GM19468 (cell line): ENCODE measurements at regions not wholly inside any gene's neighbourhood (a gene's known extent, or its start where the extent isn't known, plus 50 kb on each side); places are given as distances from the start of the nearest gene placed in this dataset.

Experiments used
- ATAC-seq: cut with Tn5 transposase; IDR thresholded peaks from one replicate; pipeline ENCODE4 v1.9.1; 2021; ENCODE audit warnings: mild to moderate bottlenecking, moderate library complexity, moderate number of reproducible peaks; ENCODE audit not compliant: unreplicated experiment; ENCODE audit errors: extremely low read depth

GRCh38 chr12:107393043-107393717 is 292.4 kb upstream of the PWP1 start:
- ATAC-seq, result no peak

GRCh38 chr12:107394693-107395092 is 290.9 kb upstream of the PWP1 start:
- ATAC-seq, result no peak

- no peak for ATAC-seq
These were observed 289.8 kb upstream of the PWP1 start for GRCh38 chr12:107395817-107396216.

GRCh38 chr12:107396991-107397390 is 288.6 kb upstream of the PWP1 start:
- ATAC-seq, result no peak

GRCh38 chr12:107397890-107398500 is 287.6 kb upstream of the PWP1 start:
- ATAC-seq, result no peak

- no peak for ATAC-seq
These were observed 286.6 kb upstream of the PWP1 start for GRCh38 chr12:107399046-107399445.

- ATAC-seq, result no peak
These were observed 284.7 kb upstream of the PWP1 start for GRCh38 chr12:107400686-107401447.

- ATAC-seq, result no peak
These were observed 283.3 kb upstream of the PWP1 start for GRCh38 chr12:107402041-107403022.

- no peak for ATAC-seq
These were observed 280.6 kb upstream of the PWP1 start for GRCh38 chr12:107404981-107405380.

GRCh38 chr12:107405436-107405835 is 280.2 kb upstream of the PWP1 start:
- ATAC-seq, result no peak

- no peak for ATAC-seq
These were observed 278.7 kb upstream of the PWP1 start for GRCh38 chr12:107406932-107407331.

GRCh38 chr12:107411792-107412535 is 273.6 kb upstream of the PWP1 start:
- no peak for ATAC-seq

GRCh38 chr12:107415071-107415470 is 270.5 kb upstream of the PWP1 start:
- ATAC-seq, result no peak

GRCh38 chr12:107415834-107416233 is 269.8 kb upstream of the PWP1 start:
- ATAC-seq, result no peak

- ATAC-seq, result no peak
These were observed 268.6 kb upstream of the PWP1 start for GRCh38 chr12:107417004-107417403.

- no peak for ATAC-seq
These were observed 266.6 kb upstream of the PWP1 start for GRCh38 chr12:107418981-107419380.

GRCh38 chr12:107423531-107423930 is 262.1 kb upstream of the PWP1 start:
- no peak for ATAC-seq

- ATAC-seq, result no peak
These were observed 256.4 kb upstream of the PWP1 start for GRCh38 chr12:107429006-107429705.

- no peak for ATAC-seq
These were observed 253.7 kb upstream of the PWP1 start for GRCh38 chr12:107431942-107432341.
